ENCODE measurements at regions not wholly inside any gene's neighbourhood (a gene's known extent, or its start where the extent isn't known, plus 50 kb on each side); places are given as distances from the start of the nearest gene placed in this dataset.

- H3K27ac Mint-ChIP-seq (ENCODE audit: unreplicated experiment): no peak overlapping the region
- DNase-seq (ENCODE audit: low spot score): no peak
- H3K36me3 Mint-ChIP-seq (ENCODE audit: low read depth): no peaks in the 10 kb centered on the region
- H3K9me3 Mint-ChIP-seq (ENCODE audit: low read depth): no peaks in the 10 kb centered on the region
- H3K27me3 Mint-ChIP-seq (ENCODE audit: low read depth): peaks cover 44% of the 10 kb centered on the region
- TF ChIP-seq CTCF (IDR thresholded peaks at IDR 0.05): no peak
- H3K4me3 Mint-ChIP-seq (ENCODE audit: unreplicated experiment): no peak overlapping the region
- H3K4me1 Mint-ChIP-seq (ENCODE audit: low read depth): no peaks in the 10 kb centered on the region
Observed at GRCh38 chr13:112124141-112124540, 57.2 kb downstream of the SOX1 start.

- Mint-ChIP-seq H3K27me3 (ENCODE audit: low read depth) (peaks cover 44% of the 10 kb centered on the region), H3K4me1 (ENCODE audit: low read depth) (no peaks in the 10 kb centered on the region), H3K4me3 (ENCODE audit: unreplicated experiment) (no peak overlapping the region), H3K36me3 (ENCODE audit: low read depth) (no peaks in the 10 kb centered on the region), H3K9me3 (ENCODE audit: low read depth) (no peaks in the 10 kb centered on the region), H3K27ac (ENCODE audit: unreplicated experiment) (no peak overlapping the region)
- DNase-seq (ENCODE audit: low spot score): peak; percentile 80
- TF ChIP-seq CTCF (IDR thresholded peaks at IDR 0.05): no peak
Observed at GRCh38 chr13:112127564-112128330, 60.8 kb downstream of the SOX1 start.

- no peak for DNase-seq (ENCODE audit: low spot score)
- no peak overlapping the region for H3K27ac Mint-ChIP-seq (ENCODE audit: unreplicated experiment)
- H3K4me1 Mint-ChIP-seq (ENCODE audit: low read depth): no peaks in the 10 kb centered on the region
- peaks cover 42% of the 10 kb centered on the region for H3K27me3 Mint-ChIP-seq (ENCODE audit: low read depth)
- no peak for TF ChIP-seq CTCF (IDR thresholded peaks at IDR 0.05)
- no peaks in the 10 kb centered on the region for H3K9me3 Mint-ChIP-seq (ENCODE audit: low read depth)
- H3K36me3 Mint-ChIP-seq (ENCODE audit: low read depth): no peaks in the 10 kb centered on the region
- no peak overlapping the region for H3K4me3 Mint-ChIP-seq (ENCODE audit: unreplicated experiment)
Observed at GRCh38 chr13:112128331-112128610, 61.3 kb downstream of the SOX1 start.

- H3K27me3 Mint-ChIP-seq (ENCODE audit: low read depth): peaks cover 38% of the 10 kb centered on the region
- H3K36me3 Mint-ChIP-seq (ENCODE audit: low read depth): no peaks in the 10 kb centered on the region
- H3K9me3 Mint-ChIP-seq (ENCODE audit: low read depth): no peaks in the 10 kb centered on the region
- no peak for DNase-seq (ENCODE audit: low spot score)
- TF ChIP-seq CTCF (IDR thresholded peaks at IDR 0.05): no peak
- H3K4me3 Mint-ChIP-seq (ENCODE audit: unreplicated experiment): no peak overlapping the region
- H3K4me1 Mint-ChIP-seq (ENCODE audit: low read depth): no peaks in the 10 kb centered on the region
- no peak overlapping the region for H3K27ac Mint-ChIP-seq (ENCODE audit: unreplicated experiment)
Observed at GRCh38 chr13:112130418-112130817, 63.5 kb downstream of the SOX1 start.

- TF ChIP-seq CTCF (IDR thresholded peaks at IDR 0.05): no peak
- peak; percentile 75 for DNase-seq (ENCODE audit: low spot score)
- no peak overlapping the region for H3K4me3 Mint-ChIP-seq (ENCODE audit: unreplicated experiment)
- H3K9me3 Mint-ChIP-seq (ENCODE audit: low read depth): no peaks in the 10 kb centered on the region
- H3K36me3 Mint-ChIP-seq (ENCODE audit: low read depth): no peaks in the 10 kb centered on the region
- no peak overlapping the region for H3K27ac Mint-ChIP-seq (ENCODE audit: unreplicated experiment)
- no peaks in the 10 kb centered on the region for H3K4me1 Mint-ChIP-seq (ENCODE audit: low read depth)
- H3K27me3 Mint-ChIP-seq (ENCODE audit: low read depth): peaks cover 38% of the 10 kb centered on the region
Observed at GRCh38 chr13:112131081-112131712, 64.2 kb downstream of the SOX1 start.

Measured in chondrocyte (in vitro differentiated cells).